Lung (tissue), 11 donors: ENCODE measurements at regions not wholly inside any gene's neighbourhood (a gene's known extent, or its start where the extent isn't known, plus 50 kb on each side); places are given as distances from the start of the nearest gene placed in this dataset.

ENCODE experiments used
- ATAC-seq: fragments of 200-7000 bp; cut with Tn5 transposase; one replicate; pipeline ENCODE4 v1.9.1; 2020; ENCODE audit warnings: moderate number of reproducible peaks; ENCODE audit not compliant: insufficient read depth, low FRiP score
- DNase-seq, 3 donors: peaks; one replicate each; pipeline ENCODE4 v3.0.0-alpha.2; 2013 to 2017
- H3K27ac ChIP-seq, 2 donors: one replicate each; pipeline ENCODE4 v1.5.1; 2013; ENCODE audit warnings: mild to moderate bottlenecking in 2 of 2, moderate library complexity in 2 of 2, control low read depth in 1 of 2, inconsistent platforms in 1 of 2, low read depth in 1 of 2, low read length in 1 of 2
- H3K27me3 ChIP-seq, 3 donors: one replicate each; pipeline ENCODE4 v1.5.1; 2013; ENCODE audit warnings: low read length in 2 of 3; ENCODE audit not compliant: control insufficient read depth in 3 of 3, insufficient read depth in 3 of 3
- H3K36me3 ChIP-seq, 4 donors: one replicate each; pipeline ENCODE4 v1.5.1; 2013; ENCODE audit warnings: low read length in 4 of 4, mild to moderate bottlenecking in 1 of 4, moderate library complexity in 1 of 4; ENCODE audit not compliant: control insufficient read depth in 4 of 4, insufficient read depth in 4 of 4
- H3K4me1 ChIP-seq, 5 donors: one replicate each; pipeline ENCODE4 v1.5.1; 2013; ENCODE audit warnings: low read length in 5 of 5, mild to moderate bottlenecking in 2 of 5, moderate library complexity in 1 of 5; ENCODE audit not compliant: control insufficient read depth in 5 of 5, insufficient read depth in 5 of 5
- H3K4me3 ChIP-seq: one replicate; pipeline ENCODE4 v1.5.1; 2013; ENCODE audit warnings: mild to moderate bottlenecking, control low read depth, moderate library complexity
- H3K9ac ChIP-seq, 2 donors: one replicate each; pipeline ENCODE4 v1.5.1; 2013; ENCODE audit warnings: low read length in 2 of 2, control low read depth in 1 of 2; ENCODE audit not compliant: insufficient read depth in 1 of 2
- H3K9me3 ChIP-seq, 4 donors: one replicate each; pipeline ENCODE4 v1.5.1; 2013; ENCODE audit warnings: low read length in 3 of 4, mild to moderate bottlenecking in 1 of 4, moderate library complexity in 1 of 4; ENCODE audit not compliant: control insufficient read depth in 4 of 4, insufficient read depth in 3 of 4
- WGBS, 2 donors: extraction: QIAGEN DNeasy Blood & Tissue Kit; methylation state at CpG; one replicate each; pipeline ENCODE4 v1.1.7; 2013; 5-methylcytosine and 5-hydroxymethylcytosine counted together
- TF ChIP-seq, protein P1 (sequence below): IDR thresholded peaks from 2 replicates; pipeline ENCODE4 v1.5.1; 2012; ENCODE audit warnings: mild to moderate bottlenecking; ENCODE audit errors: control extremely low read depth, extremely low read depth
- donor health status: control.
- donor health status: control.
- donor health status: Bipolar disorder and iron deficiency.
- donor health status: healthy.
- donor health status: DM: yes; HTN: yes; CAD: no.

- Histone ChIP-seq H3K9me3 (no peaks in the 10 kb centered on the region), H3K36me3 (no peaks in the 10 kb centered on the region), H3K27ac (no peak overlapping the region), H3K4me3 (no peak overlapping the region), H3K27me3 (no peaks in the 10 kb centered on the region), H3K4me1 (peaks cover 0 to 22% (median 0%) of the 10 kb centered on the region in 5 donors), H3K9ac (no peak overlapping the region)
- ATAC-seq (no peak), DNase-seq (no peak)
- WGBS, 2 donors: 60 to 74% methylated on average over 2 of the region's 2 CpGs
- TF ChIP-seq, protein P1, sequence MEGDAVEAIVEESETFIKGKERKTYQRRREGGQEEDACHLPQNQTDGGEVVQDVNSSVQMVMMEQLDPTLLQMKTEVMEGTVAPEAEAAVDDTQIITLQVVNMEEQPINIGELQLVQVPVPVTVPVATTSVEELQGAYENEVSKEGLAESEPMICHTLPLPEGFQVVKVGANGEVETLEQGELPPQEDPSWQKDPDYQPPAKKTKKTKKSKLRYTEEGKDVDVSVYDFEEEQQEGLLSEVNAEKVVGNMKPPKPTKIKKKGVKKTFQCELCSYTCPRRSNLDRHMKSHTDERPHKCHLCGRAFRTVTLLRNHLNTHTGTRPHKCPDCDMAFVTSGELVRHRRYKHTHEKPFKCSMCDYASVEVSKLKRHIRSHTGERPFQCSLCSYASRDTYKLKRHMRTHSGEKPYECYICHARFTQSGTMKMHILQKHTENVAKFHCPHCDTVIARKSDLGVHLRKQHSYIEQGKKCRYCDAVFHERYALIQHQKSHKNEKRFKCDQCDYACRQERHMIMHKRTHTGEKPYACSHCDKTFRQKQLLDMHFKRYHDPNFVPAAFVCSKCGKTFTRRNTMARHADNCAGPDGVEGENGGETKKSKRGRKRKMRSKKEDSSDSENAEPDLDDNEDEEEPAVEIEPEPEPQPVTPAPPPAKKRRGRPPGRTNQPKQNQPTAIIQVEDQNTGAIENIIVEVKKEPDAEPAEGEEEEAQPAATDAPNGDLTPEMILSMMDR: no peak
These were observed 311.9 kb upstream of the GNAI1 start for GRCh38 chr7:79822620-79823240.

- WGBS, 2 donors: 34 to 61% methylated on average over 6 of the region's 6 CpGs
- Histone ChIP-seq H3K9me3 (no peaks in the 10 kb centered on the region), H3K9ac (peak overlapping the region in 1 of 2 donors; percentile 49), H3K27me3 (no peaks in the 10 kb centered on the region), H3K27ac (no peak overlapping the region), H3K4me1 (peaks cover 0 to 25% (median 0%) of the 10 kb centered on the region in 5 donors), H3K4me3 (no peak overlapping the region), H3K36me3 (no peaks in the 10 kb centered on the region)
- ATAC-seq: no peak
- TF ChIP-seq, protein P1: no peak
- peak; percentile 89 to 97 (median 93) for DNase-seq
These were observed 314.2 kb upstream of the GNAI1 start for GRCh38 chr7:79820387-79820786.

- DNase-seq (peak in 2 of 3 donors; percentile 57), ATAC-seq (no peak)
- Histone ChIP-seq H3K36me3 (no peaks in the 10 kb centered on the region), H3K27ac (no peak overlapping the region), H3K9ac (no peak overlapping the region), H3K27me3 (no peaks in the 10 kb centered on the region), H3K4me1 (peaks cover 0 to 8% (median 0%) of the 10 kb centered on the region in 5 donors), H3K9me3 (no peaks in the 10 kb centered on the region), H3K4me3 (no peak overlapping the region)
- TF ChIP-seq, protein P1: no peak
- WGBS, 2 donors: 79 to 90% methylated on average over 2 of the region's 2 CpGs
These were observed 323.7 kb upstream of the GNAI1 start for GRCh38 chr7:79810916-79811315.
